Activated CD4-positive, alpha-beta memory T cell treated with anti-CD3 and anti-CD28 coated beads, Interleukin-2, amount 10 ng/mL, durations not matched to agents 7 days and 5 days (primary cell): ENCODE measurements at regions not wholly inside any gene's neighbourhood (a gene's known extent, or its start where the extent isn't known, plus 50 kb on each side); places are given as distances from the start of the nearest gene placed in this dataset.
"Not testable (repeated sequence)": the region's sequence is repeated elsewhere in the genome, so short reads cannot be mapped to it uniquely, and the experiment has no call there.

ENCODE experiments used
- CTCF ChIA-PET: fragments of 350-600 bp; sonication (Branson Sonifier 250); formaldehyde crosslinking; loops from one replicate; lab custom pipeline; 2021; ENCODE audit warnings: antibody characterized with exemption, inconsistent platforms; lab: Charles Lee
- POLR2A ChIA-PET: fragments of 350-600 bp; sonication (Branson Sonifier 250); formaldehyde crosslinking; loops from one replicate; lab custom pipeline; 2021; ENCODE audit warnings: antibody characterized with exemption; lab: Charles Lee
- DNase-seq: peaks from one replicate; pipeline ENCODE4 v3.0.0-alpha.2; 2020
- H3K27ac Mint-ChIP-seq: one replicate; pipeline ENCODE4 v1.8.0; 2021; ENCODE audit warnings: mild to moderate bottlenecking, mixed read lengths
- H3K27me3 Mint-ChIP-seq: one replicate; pipeline ENCODE4 v1.8.0; 2021; ENCODE audit warnings: mixed read lengths
- H3K36me3 Mint-ChIP-seq: one replicate; pipeline ENCODE4 v1.8.0; 2021; ENCODE audit warnings: low read depth, mixed read lengths
- H3K4me1 Mint-ChIP-seq: one replicate; pipeline ENCODE4 v1.8.0; 2021; ENCODE audit warnings: mixed read lengths
- H3K4me3 Mint-ChIP-seq: one replicate; pipeline ENCODE4 v1.8.0; 2021; ENCODE audit warnings: mild to moderate bottlenecking, mixed read lengths
- H3K9me3 Mint-ChIP-seq: one replicate; pipeline ENCODE4 v1.8.0; 2021; ENCODE audit warnings: mixed read lengths

DNA sequence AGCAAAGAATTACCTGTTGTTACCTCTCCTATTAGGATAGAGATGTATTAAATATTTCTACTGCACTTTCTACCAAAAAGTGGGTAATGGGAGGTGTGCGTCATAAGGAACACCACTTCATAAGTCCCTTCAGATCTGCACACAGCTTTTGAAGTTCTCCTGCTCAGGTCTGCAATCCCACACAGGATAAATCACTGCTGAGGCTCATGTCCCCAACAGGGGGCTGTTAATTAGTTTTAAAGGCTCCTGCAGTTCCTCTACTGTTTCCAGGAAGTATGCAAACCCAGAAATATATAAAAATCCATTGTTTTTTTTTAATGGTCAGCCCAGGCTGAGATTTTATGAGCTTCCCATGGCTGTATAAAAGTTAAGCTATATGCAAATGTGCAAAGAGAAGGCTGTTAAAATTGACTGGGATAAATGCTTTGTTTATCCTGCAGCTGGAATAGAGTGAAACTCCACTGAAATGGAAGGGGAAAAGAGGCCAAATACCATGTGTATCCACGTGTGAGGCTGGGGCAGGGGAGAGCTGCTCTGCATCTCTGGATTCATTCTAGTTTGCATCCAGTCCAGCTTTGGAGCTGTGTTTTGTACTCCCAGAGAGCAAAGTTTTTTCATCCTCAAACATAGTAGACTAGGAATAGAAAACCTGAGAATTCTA lies 903.7 kb downstream of the TDRD15 start:
- ChIA-PET CTCF (no interaction called here), POLR2A (no interaction called here)
- H3K36me3 Mint-ChIP-seq, result no peaks in the 10 kb centered on the region
- DNase-seq, result no peak
- H3K27me3 Mint-ChIP-seq, result no peaks in the 10 kb centered on the region
- no peaks in the 10 kb centered on the region for H3K9me3 Mint-ChIP-seq
- no peak overlapping the region for H3K27ac Mint-ChIP-seq
- no peak overlapping the region for H3K4me3 Mint-ChIP-seq
- H3K4me1 Mint-ChIP-seq, result no peaks in the 10 kb centered on the region

DNA sequence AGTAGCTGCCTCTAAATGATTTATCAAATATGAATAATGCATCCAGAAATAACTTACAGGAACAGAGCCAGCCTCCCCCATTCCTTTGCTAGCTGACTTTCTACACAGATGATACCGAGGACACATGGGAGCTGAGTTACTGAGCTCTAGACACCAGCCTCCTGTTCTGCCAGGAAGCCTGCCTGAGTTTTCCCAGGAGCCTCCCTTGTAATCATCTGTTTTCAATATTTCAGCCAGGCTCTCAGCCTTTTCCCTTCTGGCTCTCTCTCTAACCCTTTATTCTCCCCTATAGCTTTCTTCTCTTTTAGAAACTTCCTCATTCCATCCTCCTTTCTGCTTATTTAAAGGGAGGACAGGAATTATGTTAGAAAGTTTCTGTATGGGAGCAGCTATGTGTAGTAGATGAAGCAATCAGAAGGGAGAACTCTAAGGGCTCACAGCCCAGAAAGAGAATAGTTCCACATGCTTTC lies 911.6 kb downstream of the TDRD15 start:
- CTCF ChIA-PET, result no interaction called here
- H3K9me3 Mint-ChIP-seq, result peaks cover 4% of the 10 kb centered on the region
- no peak overlapping the region for H3K27ac Mint-ChIP-seq
- H3K27me3 Mint-ChIP-seq, result no peaks in the 10 kb centered on the region
- no peaks in the 10 kb centered on the region for H3K4me1 Mint-ChIP-seq
- no peak overlapping the region for H3K4me3 Mint-ChIP-seq
- POLR2A ChIA-PET, result no interaction called here
- no peak for DNase-seq
- no peaks in the 10 kb centered on the region for H3K36me3 Mint-ChIP-seq

DNA sequence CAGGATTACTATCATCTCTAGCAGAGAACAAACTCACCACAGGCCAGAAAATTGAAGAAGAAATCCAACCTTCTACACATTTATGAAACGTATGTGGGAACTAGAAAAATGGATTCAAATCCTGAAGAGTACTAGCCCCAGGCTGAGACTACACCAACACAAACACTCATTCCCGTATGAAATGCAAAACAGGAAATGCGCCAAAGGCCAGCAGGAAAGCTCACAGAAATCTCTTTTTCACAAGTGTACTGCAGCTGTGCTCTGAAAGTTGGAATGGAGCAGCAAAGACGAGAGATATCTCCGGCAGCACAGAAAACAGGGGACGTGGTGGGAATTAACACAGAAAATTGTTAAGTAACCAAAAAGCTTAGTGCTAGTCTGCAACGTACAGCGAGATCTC lies 913.5 kb downstream of the TDRD15 start:
- H3K36me3 Mint-ChIP-seq, result no peaks in the 10 kb centered on the region
- no peak overlapping the region for H3K27ac Mint-ChIP-seq
- H3K27me3 Mint-ChIP-seq, result no peaks in the 10 kb centered on the region
- H3K4me1 Mint-ChIP-seq, result no peaks in the 10 kb centered on the region
- POLR2A ChIA-PET, result no interaction called here
- peaks cover 5% of the 10 kb centered on the region for H3K9me3 Mint-ChIP-seq
- CTCF ChIA-PET, result no interaction called here
- DNase-seq, result no peak
- H3K4me3 Mint-ChIP-seq, result no peak overlapping the region

DNA sequence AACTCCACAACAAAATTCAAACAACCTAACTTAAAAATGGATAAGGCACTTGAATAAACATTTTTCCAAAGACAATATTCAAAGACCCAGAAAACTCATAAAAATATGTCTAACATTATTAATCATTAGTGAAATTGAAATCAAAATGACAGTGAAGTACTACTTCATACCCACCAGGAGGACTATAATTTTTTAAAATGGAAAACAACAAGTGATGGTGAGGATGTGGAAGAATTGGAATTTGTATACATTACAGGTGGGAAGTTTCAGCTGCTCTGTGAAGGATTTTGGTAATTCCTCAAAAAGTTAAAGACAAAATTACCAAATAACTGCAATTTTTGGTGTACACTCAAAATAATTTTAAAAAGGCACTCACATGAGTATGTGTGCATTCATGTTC lies 920.0 kb downstream of the TDRD15 start:
- Mint-ChIP-seq H3K4me1 (no peaks in the 10 kb centered on the region), H3K4me3 (no peak overlapping the region), H3K27ac (no peak overlapping the region)

DNA sequence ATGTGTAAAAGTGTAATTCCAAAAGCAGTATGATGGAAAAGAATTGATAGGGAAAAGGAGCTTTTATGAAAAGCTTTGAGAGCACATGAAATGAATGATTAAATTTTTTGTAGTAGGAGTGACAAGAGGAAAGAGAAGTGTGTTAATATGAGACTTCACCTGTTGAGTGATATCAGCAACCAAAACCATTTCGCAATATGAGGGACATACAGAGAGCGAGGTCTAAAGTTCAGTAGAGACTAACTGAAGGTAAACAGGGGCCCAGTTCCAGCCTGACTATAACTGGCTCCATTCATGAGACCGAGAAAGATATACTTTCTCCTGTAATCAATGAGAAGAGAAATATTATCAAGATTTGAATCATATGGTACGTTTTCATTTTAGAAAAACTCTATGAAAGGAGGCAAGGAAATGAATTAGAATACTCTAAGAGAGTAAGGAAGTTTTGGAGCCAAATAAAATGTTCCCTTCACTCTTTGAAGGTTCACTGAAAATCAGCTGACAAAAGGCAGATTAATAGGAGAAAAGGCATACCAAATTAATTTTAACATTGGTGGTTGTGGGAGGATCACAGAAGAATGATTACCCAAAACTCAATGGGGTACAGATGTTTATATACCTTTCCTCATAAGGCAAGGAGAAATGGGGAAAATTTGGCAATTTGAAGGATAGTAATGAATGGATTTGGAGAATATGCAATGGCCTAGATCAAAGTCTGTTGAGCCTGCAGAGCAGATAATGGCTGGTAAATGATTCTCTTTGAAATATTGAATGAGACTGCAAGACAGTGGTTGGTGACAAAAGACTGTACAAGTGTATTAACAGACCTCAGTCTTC lies 932.2 kb downstream of the TDRD15 start:
- no peak overlapping the region for H3K27ac Mint-ChIP-seq
- H3K27me3 Mint-ChIP-seq, result no peaks in the 10 kb centered on the region
- H3K9me3 Mint-ChIP-seq, result peaks cover 13% of the 10 kb centered on the region
- CTCF ChIA-PET, result no interaction called here
- no peak for DNase-seq
- H3K36me3 Mint-ChIP-seq, result no peaks in the 10 kb centered on the region
- POLR2A ChIA-PET, result no interaction called here
- no peak overlapping the region for H3K4me3 Mint-ChIP-seq
- H3K4me1 Mint-ChIP-seq, result no peaks in the 10 kb centered on the region

More for the DNA sequence above, 920.0 kb downstream of the TDRD15 start:
- CTCF ChIA-PET, result no interaction called here
- DNase-seq, result no peak
- H3K36me3 Mint-ChIP-seq, result no peaks in the 10 kb centered on the region
- peaks cover 12% of the 10 kb centered on the region for H3K9me3 Mint-ChIP-seq
- H3K27me3 Mint-ChIP-seq, result no peaks in the 10 kb centered on the region
- POLR2A ChIA-PET, result no interaction called here

DNA sequence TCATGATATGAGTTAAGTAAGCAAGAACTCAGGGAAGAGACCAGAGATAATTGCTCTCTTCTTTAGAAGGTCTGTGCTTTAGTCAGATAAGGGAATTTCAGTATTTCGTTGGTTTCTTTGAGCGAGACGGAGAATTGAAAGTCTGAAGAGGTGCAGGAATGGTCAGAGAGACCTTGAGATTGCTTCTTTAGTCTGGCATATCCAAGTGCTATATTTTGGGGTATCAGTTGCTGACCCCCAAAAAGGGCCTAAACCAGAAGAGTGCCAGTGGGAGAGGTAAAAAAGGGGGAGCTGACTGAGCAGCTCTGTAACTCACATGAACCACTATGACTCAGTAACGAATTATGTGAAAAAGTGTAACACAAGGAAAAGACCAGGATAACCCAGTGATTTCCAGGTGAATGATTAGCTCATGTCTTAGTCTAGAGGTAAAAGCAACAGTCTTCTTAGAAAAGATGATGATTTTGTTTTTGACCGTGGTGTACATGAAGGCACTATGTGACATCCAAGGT lies 932.9 kb downstream of the TDRD15 start:
- peaks cover 6% of the 10 kb centered on the region for H3K9me3 Mint-ChIP-seq

DNA sequence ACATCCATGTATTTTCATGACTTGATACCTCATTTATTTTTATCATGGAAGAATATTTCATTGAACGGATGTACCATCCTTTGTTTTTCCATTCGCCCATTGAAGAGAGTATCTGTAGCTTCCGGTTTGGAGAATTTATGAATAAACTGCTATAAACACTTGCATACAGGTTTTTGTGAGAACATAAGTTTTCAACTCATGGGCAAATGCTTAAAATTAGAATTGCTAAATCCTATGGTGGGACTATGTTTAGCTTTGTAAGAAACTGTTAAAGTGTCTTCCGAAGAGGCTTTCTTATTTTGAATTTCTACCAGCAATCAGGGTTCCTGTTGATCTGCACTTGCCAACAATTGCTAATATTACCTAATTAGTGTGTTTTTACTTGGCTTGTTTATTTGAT lies 938.9 kb downstream of the TDRD15 start:
- CTCF ChIA-PET, result no interaction called here
- no peak overlapping the region for H3K4me3 Mint-ChIP-seq
- POLR2A ChIA-PET, result no interaction called here
- H3K27ac Mint-ChIP-seq, result no peak overlapping the region
- no peaks in the 10 kb centered on the region for H3K9me3 Mint-ChIP-seq
- H3K27me3 Mint-ChIP-seq, result no peaks in the 10 kb centered on the region
- no peaks in the 10 kb centered on the region for H3K4me1 Mint-ChIP-seq
- DNase-seq, result no peak
- H3K36me3 Mint-ChIP-seq, result no peaks in the 10 kb centered on the region

More for the DNA sequence above, 932.9 kb downstream of the TDRD15 start:
- H3K36me3 Mint-ChIP-seq, result no peaks in the 10 kb centered on the region
- no peak overlapping the region for H3K27ac Mint-ChIP-seq
- ChIA-PET CTCF (no interaction called here), POLR2A (no interaction called here)
- H3K27me3 Mint-ChIP-seq, result no peaks in the 10 kb centered on the region
- no peak overlapping the region for H3K4me3 Mint-ChIP-seq
- no peak for DNase-seq
- H3K4me1 Mint-ChIP-seq, result no peaks in the 10 kb centered on the region

DNA sequence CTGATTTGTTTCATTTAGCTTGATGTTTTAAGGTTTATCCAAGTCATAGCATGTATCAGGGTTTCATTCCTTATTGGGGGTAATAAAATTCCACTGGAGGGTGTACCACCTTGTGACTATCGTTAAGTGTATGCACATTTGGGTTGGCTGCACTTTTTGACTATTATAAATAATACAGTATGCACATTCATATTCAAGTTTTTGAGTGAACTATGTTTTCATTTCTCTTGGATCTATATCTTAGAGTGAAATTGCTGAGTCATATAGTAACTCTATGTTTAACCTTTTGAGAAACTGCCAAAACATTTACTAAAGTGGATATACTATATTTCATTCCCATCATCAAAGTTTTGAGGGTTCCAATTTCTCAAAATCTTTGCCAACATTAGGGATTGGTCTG lies 952.7 kb downstream of the TDRD15 start:
- Mint-ChIP-seq H3K36me3 (no peaks in the 10 kb centered on the region), H3K9me3 (peaks cover 15% of the 10 kb centered on the region), H3K4me3 (no peak overlapping the region), H3K27me3 (no peaks in the 10 kb centered on the region), H3K4me1 (no peaks in the 10 kb centered on the region), H3K27ac (no peak overlapping the region)
- POLR2A ChIA-PET, result no interaction called here
- CTCF ChIA-PET, result no interaction called here
- no peak for DNase-seq

DNA sequence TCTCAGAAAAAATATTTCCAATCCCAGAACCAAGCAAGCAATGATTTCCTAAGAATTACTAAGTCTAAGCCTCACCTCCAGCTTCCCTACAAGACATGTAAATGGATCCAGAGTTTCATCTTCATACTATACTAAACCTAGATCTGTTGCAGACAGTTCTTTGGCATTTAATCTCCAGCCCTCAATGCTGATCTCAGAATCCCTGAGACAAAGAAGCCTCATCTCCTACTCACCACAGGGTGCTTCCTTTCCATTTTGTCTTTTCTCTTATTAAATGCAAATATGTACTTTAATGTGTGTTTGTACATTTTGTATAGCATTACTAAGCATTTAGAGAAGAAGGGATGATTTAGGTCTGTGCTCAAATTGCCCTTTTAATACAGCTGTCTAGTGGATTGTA lies 954.9 kb downstream of the TDRD15 start:
- ChIA-PET CTCF (no interaction called here), POLR2A (no interaction called here)
- DNase-seq, result no peak
- H3K4me3 Mint-ChIP-seq, result no peak overlapping the region
- H3K9me3 Mint-ChIP-seq, result peaks cover 14% of the 10 kb centered on the region
- H3K4me1 Mint-ChIP-seq, result no peaks in the 10 kb centered on the region
- no peaks in the 10 kb centered on the region for H3K27me3 Mint-ChIP-seq
- no peaks in the 10 kb centered on the region for H3K36me3 Mint-ChIP-seq
- no peak overlapping the region for H3K27ac Mint-ChIP-seq

DNA sequence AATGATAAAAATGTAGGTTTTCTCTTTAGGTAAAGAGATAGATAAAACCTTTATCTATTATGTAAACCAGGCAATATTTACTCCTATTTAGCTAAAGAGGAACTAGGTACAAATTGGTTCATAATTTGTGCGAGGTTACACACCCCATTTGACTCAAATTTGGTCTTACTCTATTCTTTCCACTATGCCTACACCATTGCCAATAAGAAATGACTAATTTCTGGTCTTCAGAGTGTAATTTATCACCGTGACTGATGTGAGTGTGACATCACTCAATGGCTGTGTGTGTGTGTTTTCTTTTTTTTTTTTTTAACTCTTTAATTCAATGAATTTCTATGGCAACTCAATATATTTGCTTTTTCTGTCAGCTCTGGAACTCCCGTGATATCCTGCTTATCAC lies 955.8 kb downstream of the TDRD15 start:
- Mint-ChIP-seq H3K36me3 (no peaks in the 10 kb centered on the region), H3K9me3 (peaks cover 10% of the 10 kb centered on the region), H3K4me3 (no peak overlapping the region), H3K4me1 (no peaks in the 10 kb centered on the region), H3K27ac (no peak overlapping the region), H3K27me3 (no peaks in the 10 kb centered on the region)
- ChIA-PET CTCF (no interaction called here), POLR2A (no interaction called here)
- no peak for DNase-seq

DNA sequence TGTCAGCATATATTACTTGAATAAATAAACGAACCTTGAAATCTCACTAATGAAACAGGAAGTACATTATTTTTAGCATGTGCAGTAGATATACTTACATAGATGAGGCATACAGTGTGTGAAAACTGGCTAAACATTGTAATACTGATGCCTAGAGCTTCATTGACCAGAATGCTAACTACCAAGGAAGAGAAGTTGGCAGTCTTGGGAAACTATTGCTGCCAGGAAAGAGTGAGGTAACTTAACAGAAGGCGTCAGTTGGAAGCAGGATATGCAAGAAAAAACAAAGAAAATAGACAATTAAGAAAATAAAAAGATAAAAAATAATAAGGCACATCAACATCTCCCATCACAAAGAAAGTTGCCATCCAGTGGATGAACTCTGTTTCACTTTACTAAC lies 963.0 kb downstream of the TDRD15 start:
- no peaks in the 10 kb centered on the region for H3K27me3 Mint-ChIP-seq
- CTCF ChIA-PET, result no interaction called here
- POLR2A ChIA-PET, result no interaction called here
- no peak overlapping the region for H3K4me3 Mint-ChIP-seq
- DNase-seq, result no peak
- peaks cover 5% of the 10 kb centered on the region for H3K9me3 Mint-ChIP-seq
- no peak overlapping the region for H3K27ac Mint-ChIP-seq
- H3K4me1 Mint-ChIP-seq, result no peaks in the 10 kb centered on the region
- H3K36me3 Mint-ChIP-seq, result no peaks in the 10 kb centered on the region

DNA sequence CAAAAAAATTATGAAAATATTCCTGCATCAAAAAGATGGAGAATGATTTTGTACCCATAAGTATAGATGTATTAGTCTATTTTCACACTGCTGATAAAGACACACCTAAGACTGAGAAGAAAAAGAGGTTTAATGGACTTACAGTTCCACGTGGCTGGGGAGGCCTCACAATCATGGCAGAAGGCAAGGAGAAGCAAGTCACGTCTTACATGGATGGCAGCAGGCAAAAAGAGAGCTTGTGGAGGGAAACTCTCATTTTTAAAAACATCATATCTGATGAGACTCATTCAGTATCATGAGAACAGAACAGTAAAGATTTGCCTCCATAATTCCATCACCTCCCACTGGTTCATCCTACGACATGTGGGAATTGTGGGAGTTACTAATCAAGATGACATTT lies 979.8 kb downstream of the TDRD15 start:
- H3K9me3 Mint-ChIP-seq, H3K4me1 Mint-ChIP-seq, H3K36me3 Mint-ChIP-seq, H3K27me3 Mint-ChIP-seq, H3K4me3 Mint-ChIP-seq, POLR2A ChIA-PET, H3K27ac Mint-ChIP-seq, DNase-seq, CTCF ChIA-PET: not testable (repeated sequence)

DNA sequence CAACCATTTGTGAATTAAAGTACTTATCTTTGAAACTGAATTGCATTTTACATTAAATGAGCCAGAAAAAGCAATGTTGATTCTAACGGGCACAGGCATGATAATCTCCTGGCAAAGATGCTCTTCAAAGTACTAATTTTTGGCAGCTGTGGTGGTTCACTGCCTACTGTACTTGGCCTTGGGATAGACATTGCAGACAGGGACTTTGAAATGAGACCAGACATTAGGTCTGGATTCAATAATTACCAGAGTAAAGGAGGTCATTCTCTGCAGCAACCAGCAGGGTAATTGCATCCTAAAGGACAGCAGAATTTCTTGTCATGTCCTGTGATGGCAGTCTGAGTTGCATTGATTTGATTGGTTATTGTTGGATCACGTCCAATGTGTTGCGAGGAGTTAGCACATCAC lies 986.5 kb downstream of the TDRD15 start:
- H3K27me3 Mint-ChIP-seq, result no peaks in the 10 kb centered on the region
- POLR2A ChIA-PET, result no interaction called here
- peaks cover 12% of the 10 kb centered on the region for H3K9me3 Mint-ChIP-seq
- H3K27ac Mint-ChIP-seq, result no peak overlapping the region
- CTCF ChIA-PET, result no interaction called here
- no peaks in the 10 kb centered on the region for H3K4me1 Mint-ChIP-seq
- no peak overlapping the region for H3K4me3 Mint-ChIP-seq
- no peaks in the 10 kb centered on the region for H3K36me3 Mint-ChIP-seq
- DNase-seq, result no peak
